Inferior parietal cortex (tissue), 1 donor: ENCODE measurements at regions not wholly inside any gene's neighbourhood (a gene's known extent, or its start where the extent isn't known, plus 50 kb on each side); places are given as distances from the start of the nearest gene placed in this dataset.
"Not testable (repeated sequence)": the region's sequence is repeated elsewhere in the genome, so short reads cannot be mapped to it uniquely, and the experiment has no call there.

ENCODE experiments used
- DNase-seq: peaks from one replicate; pipeline ENCODE4 v3.0.0-alpha.2; 2016; ENCODE audit errors: extremely low spot score

- DNase-seq, result no peak
Observed at GRCh38 chr4:66558651-66559050, 888.4 kb upstream of the EPHA5 start.

DNA sequence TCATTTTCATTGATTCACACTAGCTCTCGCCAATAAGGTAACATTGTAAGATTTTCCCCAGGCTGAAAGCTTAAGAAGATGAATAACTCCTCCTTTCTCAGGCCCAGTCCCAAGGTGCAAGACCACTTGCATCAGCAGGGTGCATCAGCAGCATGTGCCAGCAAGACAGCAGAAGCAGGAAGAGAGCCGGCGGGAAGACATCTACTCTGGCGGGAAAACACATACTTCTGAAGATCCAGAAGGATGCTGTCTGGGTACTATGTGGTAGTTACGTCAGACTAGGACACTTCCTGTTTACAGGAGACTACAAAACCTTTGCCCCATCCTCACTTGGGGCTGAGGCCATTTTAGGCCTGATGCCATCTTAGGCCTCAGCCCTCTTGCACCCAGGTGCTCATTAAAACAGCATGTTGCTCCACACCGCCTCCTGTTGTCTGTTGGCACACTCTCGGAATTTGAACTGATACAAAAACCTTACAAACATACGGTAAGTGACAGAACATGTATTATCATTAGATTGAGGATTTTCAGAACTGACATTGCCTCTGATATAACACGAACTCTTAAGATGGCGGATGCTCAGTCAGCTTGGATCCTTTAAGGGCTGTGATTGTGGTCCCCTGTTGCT lies 886.5 kb upstream of the EPHA5 start:
- DNase-seq, result no peak

GRCh38 chr4:66555301-66555700 lies 885.0 kb upstream of the EPHA5 start:
- no peak for DNase-seq

DNA sequence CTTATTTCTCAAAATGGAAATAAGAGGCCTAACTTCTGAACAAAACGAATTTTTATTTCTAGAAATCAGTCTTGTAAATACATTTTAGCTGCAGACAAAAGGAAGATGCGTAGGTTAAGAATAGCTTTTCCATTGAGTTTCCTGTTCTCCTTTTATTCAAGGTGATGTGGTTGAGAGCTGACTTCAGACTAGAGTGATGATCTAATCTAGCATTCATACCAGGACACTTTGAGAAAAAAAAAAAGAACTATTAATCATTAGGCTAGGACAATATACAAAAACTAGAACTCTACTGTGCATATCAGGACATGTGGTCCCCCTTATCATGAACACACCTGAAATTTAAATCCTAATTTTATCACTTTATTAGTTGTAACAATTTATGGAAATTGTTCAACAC lies 884.5 kb upstream of the EPHA5 start:
- no peak for DNase-seq

GRCh38 chr4:66545301-66545700 lies 875.0 kb upstream of the EPHA5 start:
- not testable (repeated sequence) for DNase-seq

DNA sequence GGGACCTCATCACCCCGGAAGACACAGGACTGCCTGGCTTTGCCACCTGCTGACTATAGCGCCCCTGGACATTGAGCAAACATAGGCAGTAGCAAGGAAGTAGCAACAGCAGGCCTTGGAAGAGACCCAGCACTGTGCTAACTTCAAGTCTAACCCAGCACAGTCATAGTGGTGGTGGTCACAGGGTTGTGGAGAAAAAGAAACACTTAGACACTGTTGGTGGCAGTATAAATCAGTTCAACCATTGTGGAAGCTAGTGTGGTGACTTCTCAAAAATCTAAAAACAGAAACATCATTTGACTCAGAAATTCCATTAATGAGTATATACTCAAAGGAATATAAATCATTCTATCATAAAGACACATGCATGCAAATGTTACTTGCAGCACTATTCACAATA lies 874.0 kb upstream of the EPHA5 start:
- DNase-seq, result no peak

DNA sequence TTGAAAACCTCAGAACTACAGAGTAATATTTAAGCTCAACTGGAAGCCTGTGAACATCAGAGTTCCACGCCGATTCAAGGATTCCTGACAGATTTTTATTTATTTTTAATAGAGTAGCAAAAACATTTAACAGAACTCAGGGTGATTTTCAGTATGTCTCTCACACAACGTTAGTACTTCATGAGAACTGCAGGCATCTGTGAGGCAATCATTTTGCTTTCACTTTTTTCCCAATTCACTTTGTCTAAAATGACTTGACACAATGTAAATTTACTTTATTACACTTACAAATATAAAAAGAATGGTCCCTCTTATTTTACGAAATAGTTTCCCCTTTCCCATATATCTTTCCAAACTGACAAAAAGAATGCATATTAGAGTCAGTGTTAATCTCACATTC lies 869.5 kb upstream of the EPHA5 start:
- no peak for DNase-seq

DNA sequence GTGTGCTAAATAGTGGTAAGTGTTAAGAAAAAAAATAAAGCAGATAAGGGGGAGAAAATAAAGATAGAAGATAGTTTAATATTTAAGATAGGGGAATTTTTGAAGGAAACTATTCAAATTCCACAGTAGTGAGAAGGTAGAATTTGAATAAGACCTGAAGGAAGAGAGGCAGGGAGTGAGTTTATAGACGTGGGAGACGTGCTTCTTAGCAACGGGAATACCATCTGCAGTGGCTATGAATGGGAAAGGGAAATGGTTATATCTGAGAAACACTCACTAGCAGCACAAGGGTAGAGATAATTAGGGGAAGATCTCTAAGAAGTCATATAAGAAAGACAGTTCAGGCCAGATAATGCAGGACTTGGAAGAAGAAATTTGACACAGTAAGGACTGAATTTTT lies 854.5 kb upstream of the EPHA5 start:
- DNase-seq, result no peak

- DNase-seq, result no peak
Observed at GRCh38 chr4:66522244-66522643, 852.0 kb upstream of the EPHA5 start.

DNA sequence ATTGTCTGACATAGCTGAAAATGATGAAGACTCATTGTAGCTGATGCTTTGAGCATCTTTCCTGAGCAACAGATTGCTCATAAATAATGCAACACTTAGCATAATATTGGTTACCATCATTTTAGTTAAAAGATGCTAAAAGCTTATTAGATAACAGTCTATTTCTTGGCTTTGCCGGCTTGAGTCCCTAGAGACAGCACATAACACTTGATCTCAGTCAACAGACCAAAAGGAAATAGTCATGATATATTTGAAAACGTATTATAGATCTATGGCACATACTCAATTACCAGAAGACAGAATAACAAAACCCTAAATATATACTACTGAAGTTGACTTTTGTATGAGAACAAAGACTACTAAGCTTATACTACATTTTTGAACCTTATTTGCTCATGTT lies 846.7 kb upstream of the EPHA5 start:
- no peak for DNase-seq

DNA sequence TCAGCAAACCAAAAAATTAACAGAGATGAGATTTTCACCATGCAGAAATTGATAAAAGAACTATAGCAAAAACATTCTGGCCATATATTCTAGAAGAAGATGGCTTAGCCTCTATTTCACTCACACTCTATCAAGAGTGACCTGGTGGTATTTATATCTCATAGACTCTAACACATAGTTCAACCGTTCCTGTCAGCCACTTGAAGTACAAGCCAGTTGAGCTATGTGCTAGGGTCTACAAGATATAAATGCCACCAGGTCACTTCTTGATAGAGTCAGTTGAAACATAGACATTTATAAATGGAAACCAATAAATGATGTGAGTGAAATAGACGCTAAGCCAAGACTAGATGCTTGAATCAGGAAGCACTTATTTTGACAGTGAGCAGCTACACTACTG lies 836.7 kb upstream of the EPHA5 start:
- no peak for DNase-seq

DNA sequence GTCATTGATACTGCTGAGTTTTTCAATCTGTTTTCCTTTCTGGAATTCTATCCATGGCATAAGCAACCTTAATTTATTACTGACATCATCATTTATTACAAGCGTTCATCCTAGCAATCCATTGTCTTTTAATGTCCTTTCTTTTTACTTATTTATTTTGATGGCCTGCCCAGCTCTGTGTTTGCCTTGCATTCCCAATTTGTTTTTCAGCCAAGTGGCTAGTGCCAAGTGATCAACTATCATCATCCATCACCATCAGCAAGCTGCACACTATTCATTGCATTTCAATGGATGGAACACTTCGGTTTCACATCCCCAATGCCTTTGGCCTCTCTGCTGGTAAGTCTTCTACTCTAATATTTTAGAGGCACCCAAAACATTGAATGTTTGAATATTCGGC lies 831.7 kb upstream of the EPHA5 start:
- DNase-seq, result no peak

DNA sequence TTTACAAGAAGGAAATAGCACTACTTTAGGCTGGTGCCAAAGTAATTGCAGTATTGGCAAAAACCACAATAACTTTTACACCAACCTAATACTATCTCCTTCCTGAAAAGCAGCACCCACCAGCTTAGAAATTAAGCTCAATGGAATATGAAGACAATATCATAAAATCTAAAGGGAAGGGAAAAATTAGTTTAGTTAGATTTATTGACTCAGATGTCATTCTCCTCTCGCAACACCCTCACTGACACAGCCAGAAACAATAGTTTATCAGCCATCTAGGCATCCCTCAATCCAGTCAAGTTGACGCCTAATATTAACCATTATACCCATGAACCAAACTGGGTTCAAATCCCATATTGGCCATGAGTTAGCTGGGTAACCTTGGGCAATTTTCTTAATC lies 820.4 kb upstream of the EPHA5 start:
- DNase-seq, result no peak

- no peak for DNase-seq
Observed at GRCh38 chr4:66489783-66490452, 819.6 kb upstream of the EPHA5 start.

DNA sequence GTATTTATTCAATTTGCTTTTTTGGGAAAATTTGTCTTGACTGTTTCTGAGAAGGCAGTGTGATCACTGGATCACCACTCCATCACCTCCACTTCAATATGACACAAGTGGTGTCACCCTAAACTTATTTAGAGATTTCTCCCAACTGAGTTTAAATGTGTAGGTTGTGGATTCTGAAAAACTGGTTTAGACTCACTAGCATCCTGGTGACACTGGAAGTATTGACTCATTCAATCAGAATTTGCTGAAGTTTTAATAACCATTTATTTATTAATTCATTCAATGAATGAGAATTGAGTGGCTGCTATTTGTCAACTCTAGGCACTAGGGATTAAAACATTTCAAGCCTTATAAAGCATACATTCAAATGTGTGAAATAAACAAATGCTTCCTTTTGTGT lies 819.1 kb upstream of the EPHA5 start:
- no peak for DNase-seq

- DNase-seq, result no peak
Observed at GRCh38 chr4:66486068-66486467, 815.8 kb upstream of the EPHA5 start.

GRCh38 chr4:66482186-66482585 lies 811.9 kb upstream of the EPHA5 start:
- no peak for DNase-seq

DNA sequence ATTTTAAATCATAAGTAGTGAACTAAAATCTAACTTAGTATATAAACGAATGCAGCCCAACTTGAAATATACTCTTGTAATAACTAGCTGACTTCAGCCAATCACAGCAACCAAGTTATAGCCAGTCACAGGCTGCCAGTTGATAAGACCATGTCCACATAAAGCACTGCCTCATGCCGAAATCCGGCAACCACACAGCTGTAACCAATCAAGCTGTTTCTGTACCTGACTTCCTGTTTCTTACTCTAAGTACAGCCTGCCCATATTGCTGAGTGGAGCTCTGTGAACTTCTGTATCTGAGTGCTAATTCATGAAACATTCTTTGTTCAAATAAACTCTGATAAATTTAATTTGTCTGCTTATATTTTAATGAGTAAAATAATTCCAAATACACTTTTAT lies 805.3 kb upstream of the EPHA5 start:
- no peak for DNase-seq

DNA sequence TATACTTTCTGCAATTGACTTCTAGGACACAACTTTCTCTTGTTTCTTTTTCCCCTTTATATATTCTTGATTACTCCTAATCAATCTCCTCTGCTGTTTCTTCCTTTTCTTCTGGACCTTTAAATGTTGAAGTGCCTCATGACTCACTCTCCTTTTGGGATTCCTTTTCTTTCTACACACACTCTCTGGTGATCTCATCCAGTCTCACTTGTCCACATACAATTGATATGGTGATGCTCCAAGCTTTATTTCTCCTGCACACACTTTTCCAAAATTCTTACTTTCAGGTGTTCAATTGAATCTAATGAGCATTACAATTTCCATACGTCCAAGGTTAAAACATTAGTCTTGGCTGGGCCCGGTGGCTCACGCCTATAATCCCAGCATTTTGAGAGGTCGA lies 794.8 kb upstream of the EPHA5 start:
- no peak for DNase-seq

DNA sequence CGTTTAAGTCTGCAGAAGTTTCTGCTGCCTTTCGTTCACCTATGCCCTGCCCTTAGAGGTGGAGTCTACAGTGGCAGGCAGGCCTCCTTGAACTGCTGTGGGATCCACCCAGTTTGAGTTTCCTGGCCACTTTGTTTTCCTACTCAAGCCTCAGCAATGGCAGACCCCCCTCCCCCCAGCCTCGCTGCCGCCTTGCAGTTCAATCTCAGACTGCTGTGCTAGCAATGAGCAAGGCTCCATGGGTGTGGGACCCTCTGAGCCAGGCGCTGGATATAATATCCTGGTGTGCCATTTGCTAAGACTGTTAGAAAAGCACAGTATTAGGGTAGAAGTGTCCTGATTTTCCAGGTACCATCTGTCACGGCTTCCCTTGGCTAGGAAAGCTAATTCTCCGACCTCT lies 792.6 kb upstream of the EPHA5 start:
- DNase-seq, result not testable (repeated sequence)

DNA sequence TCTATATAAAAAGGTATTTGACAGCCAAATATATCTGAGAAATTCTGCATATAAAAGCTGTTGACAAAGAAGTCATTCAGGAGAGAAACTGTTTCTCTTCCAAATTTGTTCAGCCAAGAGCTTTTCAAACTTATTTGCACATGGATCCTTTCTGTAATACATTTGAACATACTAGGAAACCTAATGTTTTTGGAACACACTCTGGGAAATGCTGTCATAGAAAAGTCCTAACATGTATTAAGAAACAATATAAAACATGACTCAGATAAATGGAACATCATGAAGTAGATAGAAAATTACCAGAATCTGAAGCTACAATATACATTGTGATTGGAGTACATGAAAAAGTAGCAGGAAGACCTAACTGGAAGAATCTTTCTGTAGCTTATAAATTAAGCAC lies 781.5 kb upstream of the EPHA5 start:
- no peak for DNase-seq

GRCh38 chr4:66443008-66443407 lies 772.7 kb upstream of the EPHA5 start:
- no peak for DNase-seq

DNA sequence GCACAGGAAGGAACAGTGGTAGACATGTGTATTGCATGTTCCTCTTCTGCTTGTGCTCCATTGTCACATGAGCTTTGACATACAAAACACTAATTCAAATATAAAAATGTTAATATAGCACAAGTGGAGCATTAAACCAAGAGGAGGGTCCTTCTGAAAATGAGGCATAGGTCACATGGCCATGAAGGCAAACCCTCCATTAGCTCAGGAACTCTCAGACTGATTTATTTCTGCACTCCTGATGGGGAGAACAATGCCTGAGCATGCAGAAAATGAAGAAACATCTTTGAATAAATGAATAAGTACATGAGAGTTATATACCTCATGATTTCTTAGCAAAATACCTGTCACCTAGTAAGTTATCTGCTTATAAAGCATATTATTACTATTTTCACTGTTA lies 769.2 kb upstream of the EPHA5 start:
- no peak for DNase-seq

- no peak for DNase-seq
Observed at GRCh38 chr4:66433706-66434105, 763.4 kb upstream of the EPHA5 start.
